Islet of Langerhans (tissue), 1 donor: ENCODE measurements at regions not wholly inside any gene's neighbourhood (a gene's known extent, or its start where the extent isn't known, plus 50 kb on each side); places are given as distances from the start of the nearest gene placed in this dataset.
"Not testable (repeated sequence)": the region's sequence is repeated elsewhere in the genome, so short reads cannot be mapped to it uniquely, and the experiment has no call there.

Source experiments
- FAIRE-seq: peaks from one replicate; lab custom pipeline; 2011; peaks lifted over from hg19 to GRCh38; lab: Jason Lieb, UNC

GRCh38 chr13:74280093-74280794 is 146.0 kb upstream of the KLF12 start:
- FAIRE-seq, result no peak

GRCh38 chr13:74278901-74279300 is 144.7 kb upstream of the KLF12 start:
- no peak for FAIRE-seq

DNA sequence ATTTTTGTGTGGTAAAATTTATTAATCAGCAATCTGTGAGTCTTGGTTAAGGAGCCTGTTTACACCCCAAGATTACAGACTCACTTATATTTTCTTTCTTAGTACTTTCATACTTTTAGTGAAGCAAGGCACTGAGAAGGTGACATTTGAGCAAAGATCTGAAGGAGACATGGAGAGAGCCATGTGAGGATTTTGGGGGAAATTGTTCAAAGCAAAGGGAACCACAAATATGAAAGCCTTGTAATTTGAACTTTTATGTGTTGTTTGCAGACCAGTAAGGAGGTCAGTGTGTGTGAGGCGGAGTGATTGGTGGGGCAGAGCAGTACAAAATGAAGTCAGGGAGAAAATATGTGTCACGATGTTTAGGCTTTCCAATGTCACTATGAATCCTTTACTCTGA is 140.7 kb upstream of the KLF12 start:
- FAIRE-seq, result no peak

DNA sequence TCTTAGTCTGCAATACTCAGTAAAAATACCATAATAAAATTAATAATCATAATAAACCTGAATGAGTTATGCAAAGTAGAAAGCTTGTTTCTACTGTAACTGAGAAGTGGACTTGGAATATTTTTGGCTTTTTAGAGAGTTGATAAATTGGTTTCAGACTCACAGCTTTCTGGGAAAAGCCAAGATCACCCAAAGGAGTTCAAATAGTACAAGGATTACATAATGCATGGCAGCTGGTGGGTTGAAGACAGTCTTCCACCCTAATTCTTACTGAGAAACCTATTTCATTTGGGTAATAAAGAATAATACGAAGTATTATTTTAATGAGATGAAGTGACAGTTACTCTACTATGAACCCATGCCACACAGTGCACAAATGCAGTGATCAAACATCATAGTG is 139.4 kb upstream of the KLF12 start:
- FAIRE-seq, result no peak

- no peak for FAIRE-seq
Measured at GRCh38 chr13:74272826-74273225, 138.6 kb upstream of the KLF12 start.

GRCh38 chr13:74270018-74270417 is 135.8 kb upstream of the KLF12 start:
- no peak for FAIRE-seq

DNA sequence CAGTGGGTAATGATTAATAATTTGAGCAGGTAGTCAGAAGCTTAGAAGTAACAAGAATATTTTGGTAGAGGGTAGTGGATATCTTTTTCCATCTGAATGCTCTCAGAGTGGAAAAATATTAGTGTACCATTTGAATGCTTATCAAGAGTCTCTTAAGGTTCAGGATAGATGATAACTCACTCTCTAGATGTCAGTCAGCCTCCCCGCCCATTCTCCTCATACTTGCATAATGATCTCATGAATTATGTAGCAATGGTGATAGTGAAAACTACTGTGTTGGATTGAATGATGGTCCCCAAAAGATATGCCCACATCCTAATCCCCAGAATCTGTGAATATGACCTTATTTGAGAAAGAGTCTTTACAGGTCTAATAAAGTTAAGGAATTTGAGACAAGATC is 132.7 kb upstream of the KLF12 start:
- FAIRE-seq, result no peak

DNA sequence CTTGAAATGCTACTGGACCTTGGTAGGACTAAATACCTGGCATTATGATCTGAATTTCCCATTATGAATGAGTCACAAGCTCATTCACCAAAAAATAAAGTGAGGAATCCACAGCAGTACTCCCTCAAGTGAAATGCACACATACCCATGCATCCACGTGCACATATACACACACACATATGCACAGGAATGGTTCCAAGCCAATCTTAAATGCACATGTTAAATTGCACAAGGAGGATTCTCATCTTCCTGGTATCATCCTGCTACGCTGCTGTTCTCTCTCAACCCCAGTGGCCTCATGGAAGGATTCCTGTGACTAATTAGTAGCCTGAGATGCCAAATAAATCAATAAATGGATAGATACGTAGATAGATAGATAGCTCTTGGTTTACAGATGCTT is 132.1 kb upstream of the KLF12 start:
- no peak for FAIRE-seq

DNA sequence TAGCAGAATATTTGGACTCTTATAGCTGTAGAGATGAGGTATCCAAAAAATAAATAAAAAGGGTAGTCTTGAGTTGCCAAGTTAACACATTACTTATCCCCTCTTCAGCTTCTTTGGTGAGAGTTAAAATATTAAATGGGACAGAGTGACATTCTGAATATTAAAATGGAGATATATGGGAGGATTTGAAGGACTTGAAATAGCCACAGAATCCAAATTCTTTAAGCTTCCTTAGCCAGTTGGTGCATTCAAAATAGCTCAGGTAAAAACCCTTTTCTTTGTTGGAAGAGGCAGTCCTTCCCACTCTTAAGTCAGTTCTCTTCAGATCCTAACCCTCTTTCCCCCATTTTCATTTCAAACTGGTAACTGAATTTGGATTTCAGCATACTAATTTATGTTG is 130.1 kb upstream of the KLF12 start:
- no peak for FAIRE-seq

DNA sequence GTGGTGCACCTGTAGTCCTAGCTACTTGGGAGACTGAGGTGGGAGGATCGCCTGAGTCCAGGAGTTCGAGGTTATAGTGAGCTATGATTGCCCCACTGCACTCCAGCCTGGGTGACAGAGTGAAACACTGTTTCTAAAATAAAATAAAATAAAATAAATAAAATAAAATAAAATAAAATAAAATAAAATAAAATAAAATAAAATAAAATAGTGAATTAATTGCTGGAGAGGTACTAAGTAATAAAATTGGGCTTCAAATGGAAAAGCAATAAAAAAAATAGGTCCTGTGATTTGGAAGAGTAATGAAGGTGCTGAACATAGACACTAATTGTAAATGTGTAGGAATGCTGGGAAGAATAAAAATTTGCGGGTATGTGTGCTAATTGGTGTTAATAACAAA is 126.2 kb upstream of the KLF12 start:
- not testable (repeated sequence) for FAIRE-seq

- no peak for FAIRE-seq
Measured at GRCh38 chr13:74259641-74260040, 125.4 kb upstream of the KLF12 start.

GRCh38 chr13:74258961-74259360 is 124.8 kb upstream of the KLF12 start:
- FAIRE-seq, result no peak

- no peak for FAIRE-seq
Measured at GRCh38 chr13:74256969-74257368, 122.8 kb upstream of the KLF12 start.

DNA sequence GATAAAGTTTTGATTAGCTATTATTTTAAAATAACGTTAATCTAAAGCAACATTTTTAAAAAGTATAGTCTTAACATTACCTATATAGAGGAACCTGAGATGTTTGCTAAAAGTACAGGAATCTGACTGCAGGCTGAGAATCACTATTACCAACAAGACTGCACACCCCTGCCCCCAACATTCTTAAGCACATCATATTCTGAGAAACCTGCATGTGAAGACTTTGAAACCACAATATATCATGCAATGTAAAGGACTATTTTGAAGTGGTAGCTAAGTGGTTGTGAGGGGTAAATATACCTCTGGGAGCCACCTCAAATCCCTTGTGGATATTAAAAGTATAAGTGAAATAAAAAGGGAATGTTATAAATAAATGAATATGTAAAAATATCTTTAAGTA is 119.0 kb upstream of the KLF12 start:
- FAIRE-seq, result no peak

GRCh38 chr13:74251778-74252519 is 117.7 kb upstream of the KLF12 start:
- no peak for FAIRE-seq

DNA sequence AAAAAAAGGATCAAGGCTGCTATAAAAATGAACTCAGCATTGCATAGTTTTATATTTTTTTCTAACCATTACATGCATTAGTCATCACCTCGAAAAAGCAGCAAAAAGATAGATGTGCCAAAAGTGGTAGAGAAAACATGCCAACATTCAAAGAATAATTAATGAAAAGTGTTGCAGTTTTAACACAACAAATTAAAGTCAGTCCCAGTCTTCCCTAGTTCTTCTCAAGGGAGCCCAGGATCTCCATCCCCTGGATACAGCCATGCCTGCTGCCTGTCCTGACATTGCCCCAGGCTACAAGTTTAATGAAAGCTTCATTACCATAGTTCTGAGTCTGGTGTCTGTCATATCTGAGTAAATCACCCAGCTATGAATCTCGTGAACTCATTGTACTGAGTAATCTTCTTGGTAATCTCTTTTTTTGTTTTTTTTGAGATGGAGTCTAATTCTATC is 116.6 kb upstream of the KLF12 start:
- FAIRE-seq, result no peak

- FAIRE-seq, result no peak
Measured at GRCh38 chr13:74248477-74248876, 114.3 kb upstream of the KLF12 start.

DNA sequence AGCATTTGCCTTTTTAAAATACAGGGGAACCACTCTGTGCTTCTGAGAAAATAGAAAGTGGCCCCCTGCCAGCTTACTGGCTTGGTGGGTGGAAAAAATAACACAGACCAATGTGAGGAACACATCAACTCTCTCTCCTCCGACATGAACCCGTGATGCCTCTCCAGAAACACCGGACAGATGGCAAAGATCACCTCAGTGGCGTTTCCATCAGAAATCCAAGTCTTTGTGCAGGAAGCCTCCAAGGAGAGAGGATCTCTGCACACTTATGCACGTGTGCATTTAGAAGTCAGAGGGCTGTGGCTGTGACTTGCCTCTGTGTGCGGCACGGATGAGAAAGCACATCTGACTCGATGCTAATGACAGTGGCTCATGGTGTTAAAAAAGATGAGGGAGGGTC is 112.3 kb upstream of the KLF12 start:
- no peak for FAIRE-seq

DNA sequence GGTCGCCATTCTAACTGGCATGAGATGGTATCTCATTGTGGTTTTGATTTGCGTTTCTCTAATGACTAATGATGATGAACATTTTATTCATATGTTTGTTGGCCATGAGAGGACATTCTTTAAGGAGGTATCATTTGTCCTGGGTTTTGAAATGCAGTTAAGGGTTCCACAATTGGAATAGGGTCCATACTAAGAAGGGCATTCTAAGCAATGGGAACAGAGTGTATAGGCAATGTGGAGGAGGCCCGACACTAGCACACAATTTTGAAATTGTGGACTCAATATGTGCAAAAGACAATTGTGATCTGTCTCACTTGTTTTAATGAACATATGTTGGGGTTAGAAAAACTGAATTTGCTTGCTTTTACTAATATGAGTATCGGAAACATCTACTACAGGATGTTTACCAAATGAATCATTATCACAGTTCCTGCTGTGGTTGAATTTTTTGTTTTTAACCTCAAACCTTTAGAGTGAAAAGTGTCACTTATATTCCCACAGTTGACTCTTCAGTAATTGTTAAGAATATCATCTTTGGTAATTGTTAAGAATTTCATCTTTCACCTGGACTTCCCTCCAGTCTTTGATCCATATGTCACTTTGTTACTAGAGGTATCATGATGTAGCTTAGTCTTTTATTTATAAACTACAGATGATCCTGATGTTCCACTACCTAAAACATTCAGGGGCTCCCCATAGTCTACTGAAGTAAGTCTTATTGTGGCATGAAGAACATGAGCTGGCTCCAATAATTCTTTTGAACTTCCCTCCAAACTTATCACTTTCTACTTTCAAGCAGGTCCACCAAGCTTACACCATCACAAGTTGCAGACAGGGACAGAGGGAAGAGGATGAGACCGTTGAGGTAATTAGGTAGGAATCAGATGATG is 109.7 kb upstream of the KLF12 start:
- no peak for FAIRE-seq

GRCh38 chr13:74241343-74241742 is 107.1 kb upstream of the KLF12 start:
- FAIRE-seq, result not testable (repeated sequence)

DNA sequence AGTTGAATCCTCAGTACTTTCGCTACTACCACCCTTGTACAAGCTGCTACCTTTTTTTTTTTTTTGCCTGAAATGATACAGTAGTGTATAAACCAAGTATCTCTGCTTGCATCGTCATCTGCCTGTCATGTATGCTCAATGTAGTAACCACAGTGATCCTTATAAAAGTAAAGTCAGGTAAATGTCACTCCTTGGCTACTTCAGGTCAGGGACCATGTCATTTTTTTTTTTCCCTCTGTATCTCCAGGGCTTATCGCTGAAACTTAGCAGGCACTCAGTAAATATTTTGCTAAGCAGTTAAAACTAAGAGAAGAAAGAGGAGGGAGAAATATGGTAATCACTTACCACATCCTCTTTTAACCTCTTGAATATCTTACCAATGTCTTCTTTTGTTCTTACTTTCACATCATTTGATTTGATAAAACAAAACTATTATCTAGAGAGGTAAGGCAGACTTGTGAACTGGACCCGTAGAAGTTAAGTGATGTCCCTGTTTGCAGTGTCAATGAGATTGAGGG is 96.8 kb upstream of the KLF12 start:
- no peak for FAIRE-seq

DNA sequence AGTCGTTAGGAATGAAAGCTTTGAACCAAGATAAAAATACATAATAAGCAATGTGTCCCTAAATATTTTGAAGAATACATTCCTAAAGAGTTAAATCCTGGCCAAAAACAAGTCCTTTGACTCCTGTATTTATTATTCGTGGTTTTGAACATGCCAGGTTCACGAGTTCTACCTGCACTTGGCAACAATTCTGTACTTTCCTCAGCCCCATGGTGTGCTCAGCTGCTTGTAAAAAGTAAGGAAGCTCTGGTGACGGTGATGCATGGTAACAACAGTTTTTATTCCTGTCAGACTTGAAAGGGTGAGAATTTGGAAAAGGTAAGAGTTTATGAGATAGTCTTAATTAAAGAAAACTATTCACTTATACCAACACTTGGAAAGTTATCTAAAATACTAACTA is 95.0 kb upstream of the KLF12 start:
- FAIRE-seq, result no peak
